GM12878 (cell line): ENCODE measurements at regions not wholly inside any gene's neighbourhood (a gene's known extent, or its start where the extent isn't known, plus 50 kb on each side); places are given as distances from the start of the nearest gene placed in this dataset.

ENCODE experiments used
- ATAC-seq: fragments of 200-7000 bp; cut with Tn5 transposase; 3 replicates; pipeline ENCODE4 v1.9.1; 2020; ENCODE audit warnings: mild to moderate bottlenecking, moderate library complexity
- BruUV-seq: library from RNA; stranded (reverse); fragments of 400-500 nt; replicated peaks from 2 replicates; lab custom pipeline; 2021; lab: Mats Ljungman, UMichigan
- CTCF ChIA-PET: fragments of 300-600 bp; sonication (Branson Sonifier 250); formaldehyde crosslinking; extraction: SDS; loops from one replicate; lab custom pipeline; 2021; ENCODE audit warnings: inconsistent platforms; lab: Yijun Ruan, JAX
- POLR2A ChIA-PET: fragments of 350-600 bp; formaldehyde crosslinking; extraction: SDS; loops from one replicate; lab custom pipeline; 2021; ENCODE audit warnings: inconsistent platforms; lab: Charles Lee
- RAD21 ChIA-PET: fragments of 300-600 bp; sonication (Branson Sonifier 250); formaldehyde crosslinking; loops from one replicate; lab custom pipeline; 2023; ENCODE audit warnings: antibody characterized with exemption; ENCODE audit not compliant: unreplicated experiment; lab: Charles Lee
- SMC1A ChIA-PET: fragments of 300-600 bp; sonication (Branson Sonifier 250); formaldehyde crosslinking; loops from one replicate; lab custom pipeline; 2023; ENCODE audit not compliant: unreplicated experiment, uncharacterized antibody; lab: Charles Lee
- DNase-seq: peaks from one replicate; pipeline ENCODE4 v3.0.0-alpha.2; 2011; ENCODE audit warnings: low read depth, low spot score
- FAIRE-seq: peaks from 3 replicates; lab custom pipeline; 2011; peaks lifted over from hg19 to GRCh38; lab: Jason Lieb, UNC
- H2AFZ ChIP-seq: 2 replicates; pipeline ENCODE4 v1.6.0; 2011; ENCODE audit warnings: low read depth, low read length, control low read depth; ENCODE audit not compliant: control insufficient read depth
- H3K27ac ChIP-seq: 2 replicates; pipeline ENCODE4 v1.5.1; 2011; ENCODE audit warnings: control low read depth; ENCODE audit not compliant: control insufficient read depth, insufficient read depth
- H3K27me3 ChIP-seq, 2 experiments: replicated peaks in 1 of 2; 2 replicates each; pipeline versions ENCODE4 v1.6.0 to v1.6.1; 2011; ENCODE audit warnings: low read length in 1 of 2; ENCODE audit not compliant: control insufficient read depth in 2 of 2, insufficient read depth in 2 of 2
- H3K36me3 ChIP-seq, 2 experiments: 2 replicates each; pipeline ENCODE4 v1.5.1; 2011; ENCODE audit warnings: low read length in 1 of 2; ENCODE audit not compliant: control insufficient read depth in 2 of 2, insufficient read depth in 2 of 2
- H3K4me1 ChIP-seq: 2 replicates; pipeline ENCODE4 v1.6.1; 2011; ENCODE audit warnings: mild to moderate bottlenecking, low read length, moderate library complexity, mixed read lengths; ENCODE audit not compliant: control insufficient read depth, insufficient read depth
- H3K4me2 ChIP-seq: 2 replicates; pipeline ENCODE4 v1.6.0; 2011; ENCODE audit warnings: control low read depth; ENCODE audit not compliant: control insufficient read depth, insufficient read depth
- H3K4me3 ChIP-seq: fragments of 200-600 bp; sonication (generic); 2 replicates; pipeline ENCODE4 v1.5.1; 2016
- H3K79me2 ChIP-seq: 2 replicates; pipeline ENCODE4 v1.6.0; 2011; ENCODE audit warnings: low read length; ENCODE audit not compliant: control insufficient read depth, insufficient read depth
- H3K9ac ChIP-seq: 2 replicates; pipeline ENCODE4 v1.8.0; 2011; ENCODE audit warnings: low read length, control low read depth, mixed read lengths; ENCODE audit not compliant: control insufficient read depth, insufficient read depth
- H3K9me3 ChIP-seq: replicated peaks from 3 replicates; pipeline ENCODE4 v1.5.1; 2011; ENCODE audit warnings: mild to moderate bottlenecking, low read length; ENCODE audit not compliant: control insufficient read depth, insufficient read depth
- H4K20me1 ChIP-seq: 2 replicates; pipeline ENCODE4 v1.6.0; 2011; ENCODE audit not compliant: control insufficient read depth, insufficient read depth
- CHD4 ChIP-seq: fragments of 200-600 bp; sonication (generic); IDR thresholded peaks from 2 replicates; pipeline ENCODE4 v1.6.1; 2016; ENCODE audit warnings: mild to moderate bottlenecking
- DPF2 ChIP-seq: fragments of 450-650 bp; IDR thresholded peaks from 2 replicates; pipeline ENCODE4 v1.6.1; 2017; ENCODE audit warnings: mild to moderate bottlenecking
- ESRRA ChIP-seq: IDR thresholded peaks from 2 replicates; pipeline ENCODE4 v1.6.1; 2012; ENCODE audit warnings: mild to moderate bottlenecking, low read length, improper control_type of control experiment
- HCFC1 ChIP-seq: fragments of 150-350 bp; IDR thresholded peaks from 2 replicates; pipeline ENCODE4 v1.6.1; 2014; ENCODE audit warnings: low read length
- MYC ChIP-seq: IDR thresholded peaks from 2 replicates; pipeline ENCODE4 v1.6.1; 2011; ENCODE audit warnings: mild to moderate bottlenecking, low read length, moderate library complexity, inconsistent platforms; ENCODE audit not compliant: insufficient read depth, insufficient replicate concordance, insufficient read length, severe bottlenecking
- NFXL1 ChIP-seq: fragments of 450-650 bp; IDR thresholded peaks from 2 replicates; pipeline ENCODE4 v1.6.1; 2017; ENCODE audit warnings: antibody characterized with exemption, mild to moderate bottlenecking, borderline replicate concordance
- NR2C1 ChIP-seq: fragments of 450-650 bp; IDR thresholded peaks from 2 replicates; pipeline ENCODE4 v1.6.1; 2017; ENCODE audit warnings: antibody characterized with exemption, mild to moderate bottlenecking, moderate library complexity
- PAX8 ChIP-seq: fragments of 450-650 bp; IDR thresholded peaks from 2 replicates; pipeline ENCODE4 v1.6.1; 2017; ENCODE audit warnings: mild to moderate bottlenecking, moderate library complexity
- POLR2AphosphoS2 ChIP-seq: IDR thresholded peaks from 2 replicates; pipeline ENCODE4 v1.6.1; 2011; ENCODE audit warnings: low read depth, mild to moderate bottlenecking, low read length, improper control_type of control experiment, moderate library complexity
- RBBP5 ChIP-seq: fragments of 200-600 bp; sonication (generic); conservative IDR thresholded peaks from 2 replicates; pipeline ENCODE4 v1.6.1; 2016
- USF1 ChIP-seq: IDR thresholded peaks from 2 replicates; pipeline ENCODE4 v1.6.1; 2011; ENCODE audit warnings: borderline replicate concordance, low read depth, mild to moderate bottlenecking, moderate library complexity, mixed read lengths, low read length; ENCODE audit not compliant: insufficient read depth; ENCODE audit errors: extremely low read length
- ZNF274 ChIP-seq: IDR thresholded peaks from one replicate; pipeline ENCODE4 v1.8.0; 2011; ENCODE audit not compliant: insufficient read length, insufficient read depth
- WGBS: methylation state at CpG from one replicate; pipeline ENCODE4 v1.1.6; 2016; ENCODE audit warnings: low lambda C conversion rate; ENCODE audit not compliant: insufficient replicate concordance, insufficient coverage; ENCODE audit errors: missing lambda C conversion rate; 5-methylcytosine and 5-hydroxymethylcytosine counted together
- in situ Hi-C: fragments of 300-500 bp; cut with MboI; formaldehyde crosslinking; loops from 9 replicates; pipeline ENCODE4 v1.14.3; 2018; ENCODE audit warnings: mixed read lengths
- intact Hi-C: fragments of 100-400 bp; cut with micrococcal nuclease; formaldehyde crosslinking; loops from one replicate; pipeline ENCODE4 v1.14.2; 2022; ENCODE audit not compliant: unreplicated experiment
- TF ChIP-seq, protein P1 (sequence below): fragments of 450-650 bp; IDR thresholded peaks from 2 replicates; pipeline ENCODE4 v1.6.1; 2016; ENCODE audit warnings: mild to moderate bottlenecking, moderate library complexity, borderline replicate concordance
- TF ChIP-seq, protein P2 (sequence below): fragments of 450-650 bp; IDR thresholded peaks from 2 replicates; pipeline ENCODE4 v1.6.1; 2017; ENCODE audit warnings: borderline replicate concordance
- TF ChIP-seq, protein P3 (sequence below): fragments of 450-650 bp; formaldehyde crosslinking; IDR thresholded peaks from 2 replicates; pipeline ENCODE4 v1.4.0; 2022; ENCODE audit warnings: mild to moderate bottlenecking, moderate library complexity

- H3K4me1 ChIP-seq: no peaks in the 10 kb centered on the region
- H3K36me3 ChIP-seq: no peaks in the 10 kb centered on the region
- no peak overlapping the region for H3K27ac ChIP-seq
- intact Hi-C loops: no loop called here
- ATAC-seq (no peak), FAIRE-seq (no peak), DNase-seq (no peak)
- H3K4me2 ChIP-seq: no peak overlapping the region
- no TSS peak for BruUV-seq
- H3K9ac ChIP-seq: no peak overlapping the region
- RAD21 ChIA-PET: no interaction called here
- H3K9me3 ChIP-seq: no peaks in the 10 kb centered on the region
- SMC1A ChIA-PET: no interaction called here
- CTCF ChIA-PET: no interaction called here
- H4K20me1 ChIP-seq: no peaks in the 10 kb centered on the region
- no peak overlapping the region for H3K4me3 ChIP-seq
- no peak overlapping the region for H2AFZ ChIP-seq
- in situ Hi-C loops: no loop called here
- POLR2A ChIA-PET: no interaction called here
- 25% methylated on average over 7 of the region's 7 CpGs for WGBS
- no peaks in the 10 kb centered on the region; a peak in 1 of 4 replicates for H3K27me3 ChIP-seq
- no peak for TF ChIP-seq MYC
- TF ChIP-seq USF1: no peak
- TF ChIP-seq ZNF274: no peak
- TF ChIP-seq, protein P1, sequence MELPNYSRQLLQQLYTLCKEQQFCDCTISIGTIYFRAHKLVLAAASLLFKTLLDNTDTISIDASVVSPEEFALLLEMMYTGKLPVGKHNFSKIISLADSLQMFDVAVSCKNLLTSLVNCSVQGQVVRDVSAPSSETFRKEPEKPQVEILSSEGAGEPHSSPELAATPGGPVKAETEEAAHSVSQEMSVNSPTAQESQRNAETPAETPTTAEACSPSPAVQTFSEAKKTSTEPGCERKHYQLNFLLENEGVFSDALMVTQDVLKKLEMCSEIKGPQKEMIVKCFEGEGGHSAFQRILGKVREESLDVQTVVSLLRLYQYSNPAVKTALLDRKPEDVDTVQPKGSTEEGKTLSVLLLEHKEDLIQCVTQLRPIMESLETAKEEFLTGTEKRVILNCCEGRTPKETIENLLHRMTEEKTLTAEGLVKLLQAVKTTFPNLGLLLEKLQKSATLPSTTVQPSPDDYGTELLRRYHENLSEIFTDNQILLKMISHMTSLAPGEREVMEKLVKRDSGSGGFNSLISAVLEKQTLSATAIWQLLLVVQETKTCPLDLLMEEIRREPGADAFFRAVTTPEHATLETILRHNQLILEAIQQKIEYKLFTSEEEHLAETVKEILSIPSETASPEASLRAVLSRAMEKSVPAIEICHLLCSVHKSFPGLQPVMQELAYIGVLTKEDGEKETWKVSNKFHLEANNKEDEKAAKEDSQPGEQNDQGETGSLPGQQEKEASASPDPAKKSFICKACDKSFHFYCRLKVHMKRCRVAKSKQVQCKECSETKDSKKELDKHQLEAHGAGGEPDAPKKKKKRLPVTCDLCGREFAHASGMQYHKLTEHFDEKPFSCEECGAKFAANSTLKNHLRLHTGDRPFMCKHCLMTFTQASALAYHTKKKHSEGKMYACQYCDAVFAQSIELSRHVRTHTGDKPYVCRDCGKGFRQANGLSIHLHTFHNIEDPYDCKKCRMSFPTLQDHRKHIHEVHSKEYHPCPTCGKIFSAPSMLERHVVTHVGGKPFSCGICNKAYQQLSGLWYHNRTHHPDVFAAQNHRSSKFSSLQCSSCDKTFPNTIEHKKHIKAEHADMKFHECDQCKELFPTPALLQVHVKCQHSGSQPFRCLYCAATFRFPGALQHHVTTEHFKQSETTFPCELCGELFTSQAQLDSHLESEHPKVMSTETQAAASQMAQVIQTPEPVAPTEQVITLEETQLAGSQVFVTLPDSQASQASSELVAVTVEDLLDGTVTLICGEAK: no peak
- TF ChIP-seq CHD4: no peak
- TF ChIP-seq, protein P2, sequence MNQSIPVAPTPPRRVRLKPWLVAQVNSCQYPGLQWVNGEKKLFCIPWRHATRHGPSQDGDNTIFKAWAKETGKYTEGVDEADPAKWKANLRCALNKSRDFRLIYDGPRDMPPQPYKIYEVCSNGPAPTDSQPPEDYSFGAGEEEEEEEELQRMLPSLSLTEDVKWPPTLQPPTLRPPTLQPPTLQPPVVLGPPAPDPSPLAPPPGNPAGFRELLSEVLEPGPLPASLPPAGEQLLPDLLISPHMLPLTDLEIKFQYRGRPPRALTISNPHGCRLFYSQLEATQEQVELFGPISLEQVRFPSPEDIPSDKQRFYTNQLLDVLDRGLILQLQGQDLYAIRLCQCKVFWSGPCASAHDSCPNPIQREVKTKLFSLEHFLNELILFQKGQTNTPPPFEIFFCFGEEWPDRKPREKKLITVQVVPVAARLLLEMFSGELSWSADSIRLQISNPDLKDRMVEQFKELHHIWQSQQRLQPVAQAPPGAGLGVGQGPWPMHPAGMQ: no peak
- TF ChIP-seq NR2C1: no peak
- no peak for TF ChIP-seq PAX8
- TF ChIP-seq, protein P3, sequence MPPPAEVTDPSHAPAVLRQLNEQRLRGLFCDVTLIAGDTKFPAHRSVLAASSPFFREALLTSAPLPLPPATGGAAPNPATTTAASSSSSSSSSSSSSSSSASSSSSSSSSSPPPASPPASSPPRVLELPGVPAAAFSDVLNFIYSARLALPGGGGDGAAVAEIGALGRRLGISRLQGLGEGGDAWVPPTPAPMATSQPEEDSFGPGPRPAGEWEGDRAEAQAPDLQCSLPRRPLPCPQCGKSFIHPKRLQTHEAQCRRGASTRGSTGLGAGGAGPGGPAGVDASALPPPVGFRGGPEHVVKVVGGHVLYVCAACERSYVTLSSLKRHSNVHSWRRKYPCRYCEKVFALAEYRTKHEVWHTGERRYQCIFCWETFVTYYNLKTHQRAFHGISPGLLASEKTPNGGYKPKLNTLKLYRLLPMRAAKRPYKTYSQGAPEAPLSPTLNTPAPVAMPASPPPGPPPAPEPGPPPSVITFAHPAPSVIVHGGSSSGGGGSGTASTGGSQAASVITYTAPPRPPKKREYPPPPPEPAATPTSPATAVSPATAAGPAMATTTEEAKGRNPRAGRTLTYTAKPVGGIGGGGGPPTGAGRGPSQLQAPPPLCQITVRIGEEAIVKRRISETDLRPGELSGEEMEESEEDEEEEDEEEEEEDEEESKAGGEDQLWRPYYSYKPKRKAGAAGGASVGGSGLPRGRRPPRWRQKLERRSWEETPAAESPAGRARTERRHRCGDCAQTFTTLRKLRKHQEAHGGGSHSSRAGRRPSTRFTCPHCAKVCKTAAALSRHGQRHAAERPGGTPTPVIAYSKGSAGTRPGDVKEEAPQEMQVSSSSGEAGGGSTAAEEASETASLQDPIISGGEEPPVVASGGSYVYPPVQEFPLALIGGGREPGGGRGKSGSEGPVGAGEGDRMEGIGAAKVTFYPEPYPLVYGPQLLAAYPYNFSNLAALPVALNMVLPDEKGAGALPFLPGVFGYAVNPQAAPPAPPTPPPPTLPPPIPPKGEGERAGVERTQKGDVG: no peak
- no peak for TF ChIP-seq RBBP5
- no peak for TF ChIP-seq NFXL1
- no peak for TF ChIP-seq DPF2
- TF ChIP-seq HCFC1: no peak
- TF ChIP-seq ESRRA: no peak
- TF ChIP-seq POLR2AphosphoS2: no peak
- no peaks in the 10 kb centered on the region for H3K79me2 ChIP-seq
These were observed 88.9 kb upstream of the TPRG1 start for GRCh38 chr3:189082666-189083427.
